ENCODE measurements at regions not wholly inside any gene's neighbourhood (a gene's known extent, or its start where the extent isn't known, plus 50 kb on each side); places are given as distances from the start of the nearest gene placed in this dataset.
"Not testable (repeated sequence)": the region's sequence is repeated elsewhere in the genome, so short reads cannot be mapped to it uniquely, and the experiment has no call there.

DNA sequence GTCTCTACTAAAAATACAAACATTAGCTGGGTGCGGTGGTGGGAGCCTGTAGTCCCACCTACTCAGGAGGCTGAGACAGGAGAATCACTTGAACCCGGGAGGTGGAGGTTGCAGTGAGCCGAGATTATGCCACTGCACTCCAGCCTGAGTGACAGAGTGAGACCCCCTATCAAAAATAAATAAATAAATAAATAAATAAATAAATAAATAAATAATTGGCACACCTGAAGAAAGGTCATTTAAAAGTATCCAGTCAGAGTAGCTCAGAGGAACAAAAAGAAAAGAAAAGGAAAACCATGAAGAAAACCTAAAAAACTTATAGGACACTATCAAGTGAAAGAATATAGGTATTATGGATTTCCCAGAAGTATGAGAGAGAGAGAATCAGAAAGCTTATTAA lies 330.1 kb upstream of the AR start:
- RAD21 ChIA-PET (ENCODE audit: low non-redundant PET in 1 of 2, low total read pairs in 2 of 2, uncharacterized antibody in 2 of 2, unreplicated experiment in 2 of 2) = not testable (repeated sequence)

DNA sequence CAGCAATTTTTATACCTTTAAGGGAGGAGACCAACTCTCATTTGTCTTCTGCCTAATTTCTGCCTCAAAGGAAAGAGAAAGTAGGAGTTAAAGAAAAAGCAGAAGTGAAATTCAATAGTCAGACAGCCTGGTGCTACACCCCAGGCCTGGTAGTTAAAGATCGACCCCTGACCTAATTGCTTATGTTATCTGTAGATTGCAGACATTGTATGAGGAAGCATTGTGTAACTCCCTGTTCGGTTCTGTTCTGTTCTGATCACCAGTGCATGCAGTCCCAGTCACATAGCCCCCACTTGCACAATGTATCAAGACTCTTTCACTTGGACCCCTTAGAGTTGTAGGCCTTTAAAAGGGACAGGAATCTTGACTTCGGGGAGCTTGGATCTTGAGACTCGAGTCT lies 335.9 kb upstream of the AR start:
- RAD21 ChIA-PET (ENCODE audit: low non-redundant PET in 1 of 2, low total read pairs in 2 of 2, uncharacterized antibody in 2 of 2, unreplicated experiment in 2 of 2) = no interaction called here
- Histone ChIP-seq H3K79me2 (ENCODE audit: insufficient read depth, low read length) (no peaks in the 10 kb centered on the region), H3K9ac (ENCODE audit: low read length) (no peak overlapping the region), H3K9me3 (ENCODE audit: control insufficient read depth in 1 of 2, insufficient read depth in 1 of 2, low read depth in 1 of 2, low read length in 2 of 2) (no peaks in the 10 kb centered on the region; a peak in 1 of 4 replicates), H2AFZ (ENCODE audit: low read depth, low read length, poor library complexity, severe bottlenecking) (no peak overlapping the region), H3K9me2 (ENCODE audit: insufficient read depth) (no peaks in the 10 kb centered on the region), H3K4me1 (ENCODE audit: control insufficient read depth in 1 of 2, insufficient read depth in 2 of 2, low read length in 2 of 2) (no peaks in the 10 kb centered on the region), H3K4me2 (ENCODE audit: low read length) (no peak overlapping the region), H3K4me3 (replicated peaks in 1 of 2; ENCODE audit: low read depth in 1 of 2, low read length in 2 of 2) (no peak overlapping the region), H3K36me3 (ENCODE audit: control insufficient read depth in 1 of 2, insufficient read depth in 2 of 2, low read length in 2 of 2) (no peaks in the 10 kb centered on the region), H4K20me1 (ENCODE audit: insufficient read depth) (no peaks in the 10 kb centered on the region), H3K27ac (ENCODE audit: low read depth, low read length) (no peak overlapping the region), H3K27me3 (ENCODE audit: insufficient read depth, low read length) (no peaks in the 10 kb centered on the region)
- DNase-seq (ENCODE audit: low read depth, low spot score) (no peak), ATAC-seq (no peak)
- POLR2A ChIA-PET = no interaction called here
- CTCF ChIA-PET = no interaction called here
- intact Hi-C loops (cut with micrococcal nuclease) = no loop called here
- TF ChIP-seq EZH2 (IDR thresholded peaks at IDR 0.05) (no peak), CEBPB (IDR thresholded peaks at IDR 0.05; ENCODE audit: low read depth) (no peak), TCF7L2 (IDR thresholded peaks at IDR 0.05; ENCODE audit: borderline replicate concordance, extremely low read depth, insufficient read depth, insufficient read length) (no peak)
- no TSS peak for BruUV-seq (replicated peaks)

More for the DNA sequence above, 330.1 kb upstream of the AR start:
- intact Hi-C loops (cut with micrococcal nuclease); BruUV-seq (replicated peaks); CTCF ChIA-PET; ATAC-seq; H3K9ac ChIP-seq (ENCODE audit: low read length); H2AFZ ChIP-seq (ENCODE audit: low read depth, low read length, poor library complexity, severe bottlenecking); H3K4me1 ChIP-seq (ENCODE audit: control insufficient read depth in 1 of 2, insufficient read depth in 2 of 2, low read length in 2 of 2); H3K4me2 ChIP-seq (ENCODE audit: low read length); DNase-seq (ENCODE audit: low read depth, low spot score); H3K27me3 ChIP-seq (ENCODE audit: insufficient read depth, low read length); H4K20me1 ChIP-seq (ENCODE audit: insufficient read depth); H3K27ac ChIP-seq (ENCODE audit: low read depth, low read length); H3K9me3 ChIP-seq (ENCODE audit: control insufficient read depth in 1 of 2, insufficient read depth in 1 of 2, low read depth in 1 of 2, low read length in 2 of 2); H3K9me2 ChIP-seq (ENCODE audit: insufficient read depth); POLR2A ChIA-PET; H3K4me3 ChIP-seq (replicated peaks in 1 of 2; ENCODE audit: low read depth in 1 of 2, low read length in 2 of 2); H3K36me3 ChIP-seq (ENCODE audit: control insufficient read depth in 1 of 2, insufficient read depth in 2 of 2, low read length in 2 of 2); H3K79me2 ChIP-seq (ENCODE audit: insufficient read depth, low read length): not testable (repeated sequence)

DNA sequence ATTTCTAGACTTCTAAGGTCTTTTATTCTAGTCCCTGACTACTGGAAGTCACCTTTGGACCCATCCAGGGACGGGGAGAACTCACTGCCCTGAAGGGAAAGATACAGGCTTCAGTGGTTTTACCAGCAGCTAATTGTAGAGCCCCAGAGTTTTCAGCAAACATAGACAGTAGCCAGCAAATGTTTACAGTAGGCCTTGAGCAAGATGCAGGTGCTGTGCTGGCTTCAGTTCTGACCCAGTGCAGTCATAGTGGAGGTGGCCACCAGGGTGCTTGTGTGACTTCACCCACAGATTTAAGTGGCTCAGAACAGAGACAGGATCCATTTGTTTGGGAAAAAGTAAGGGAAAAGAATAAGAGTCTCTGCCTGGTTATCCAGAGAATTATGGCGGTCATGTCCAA lies 384.4 kb upstream of the AR start:
- POLR2A ChIA-PET = no interaction called here
- Histone ChIP-seq H3K9me3 (ENCODE audit: control insufficient read depth in 1 of 2, insufficient read depth in 1 of 2, low read depth in 1 of 2, low read length in 2 of 2) (no peaks in the 10 kb centered on the region), H3K79me2 (ENCODE audit: insufficient read depth, low read length) (no peaks in the 10 kb centered on the region), H3K4me2 (ENCODE audit: low read length) (no peak overlapping the region), H2AFZ (ENCODE audit: low read depth, low read length, poor library complexity, severe bottlenecking) (no peak overlapping the region), H3K27me3 (ENCODE audit: insufficient read depth, low read length) (no peaks in the 10 kb centered on the region), H4K20me1 (ENCODE audit: insufficient read depth) (no peaks in the 10 kb centered on the region), H3K36me3 (ENCODE audit: control insufficient read depth in 1 of 2, insufficient read depth in 2 of 2, low read length in 2 of 2) (no peaks in the 10 kb centered on the region), H3K4me3 (replicated peaks in 1 of 2; ENCODE audit: low read depth in 1 of 2, low read length in 2 of 2) (no peak overlapping the region), H3K9ac (ENCODE audit: low read length) (no peak overlapping the region), H3K4me1 (ENCODE audit: control insufficient read depth in 1 of 2, insufficient read depth in 2 of 2, low read length in 2 of 2) (no peaks in the 10 kb centered on the region), H3K9me2 (ENCODE audit: insufficient read depth) (no peaks in the 10 kb centered on the region), H3K27ac (ENCODE audit: low read depth, low read length) (no peak overlapping the region)
- no peak for DNase-seq (ENCODE audit: low read depth, low spot score)
- CTCF ChIA-PET = no interaction called here
- BruUV-seq (replicated peaks) = no TSS peak
- intact Hi-C loops (cut with micrococcal nuclease) = no loop called here
- RAD21 ChIA-PET (ENCODE audit: low non-redundant PET in 1 of 2, low total read pairs in 2 of 2, uncharacterized antibody in 2 of 2, unreplicated experiment in 2 of 2) = no interaction called here
- ATAC-seq = no peak
- TF ChIP-seq RAD21 (IDR thresholded peaks at IDR 0.05; ENCODE audit: low read depth) = no peak
- no peak for TF ChIP-seq SIN3A (IDR thresholded peaks at IDR 0.05; ENCODE audit: low read depth)
- TF ChIP-seq TCF7L2 (IDR thresholded peaks at IDR 0.05; ENCODE audit: borderline replicate concordance, extremely low read depth, insufficient read depth, insufficient read length) = no peak
- TF ChIP-seq, protein P1, sequence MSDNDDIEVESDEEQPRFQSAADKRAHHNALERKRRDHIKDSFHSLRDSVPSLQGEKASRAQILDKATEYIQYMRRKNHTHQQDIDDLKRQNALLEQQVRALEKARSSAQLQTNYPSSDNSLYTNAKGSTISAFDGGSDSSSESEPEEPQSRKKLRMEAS (IDR thresholded peaks at IDR 0.05) = no peak
- TF ChIP-seq, protein P2, sequence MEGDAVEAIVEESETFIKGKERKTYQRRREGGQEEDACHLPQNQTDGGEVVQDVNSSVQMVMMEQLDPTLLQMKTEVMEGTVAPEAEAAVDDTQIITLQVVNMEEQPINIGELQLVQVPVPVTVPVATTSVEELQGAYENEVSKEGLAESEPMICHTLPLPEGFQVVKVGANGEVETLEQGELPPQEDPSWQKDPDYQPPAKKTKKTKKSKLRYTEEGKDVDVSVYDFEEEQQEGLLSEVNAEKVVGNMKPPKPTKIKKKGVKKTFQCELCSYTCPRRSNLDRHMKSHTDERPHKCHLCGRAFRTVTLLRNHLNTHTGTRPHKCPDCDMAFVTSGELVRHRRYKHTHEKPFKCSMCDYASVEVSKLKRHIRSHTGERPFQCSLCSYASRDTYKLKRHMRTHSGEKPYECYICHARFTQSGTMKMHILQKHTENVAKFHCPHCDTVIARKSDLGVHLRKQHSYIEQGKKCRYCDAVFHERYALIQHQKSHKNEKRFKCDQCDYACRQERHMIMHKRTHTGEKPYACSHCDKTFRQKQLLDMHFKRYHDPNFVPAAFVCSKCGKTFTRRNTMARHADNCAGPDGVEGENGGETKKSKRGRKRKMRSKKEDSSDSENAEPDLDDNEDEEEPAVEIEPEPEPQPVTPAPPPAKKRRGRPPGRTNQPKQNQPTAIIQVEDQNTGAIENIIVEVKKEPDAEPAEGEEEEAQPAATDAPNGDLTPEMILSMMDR (IDR thresholded peaks at IDR 0.05 in 2 of 3, conservative IDR thresholded peaks at IDR 0.05 in 1 of 3; ENCODE audit: borderline replicate concordance in 1 of 3, insufficient read depth in 1 of 3, low read depth in 2 of 3, low read length in 2 of 3) = no peak
- no peak for TF ChIP-seq SP1 (IDR thresholded peaks at IDR 0.05; ENCODE audit: low read depth)
- TF ChIP-seq, protein P3, sequence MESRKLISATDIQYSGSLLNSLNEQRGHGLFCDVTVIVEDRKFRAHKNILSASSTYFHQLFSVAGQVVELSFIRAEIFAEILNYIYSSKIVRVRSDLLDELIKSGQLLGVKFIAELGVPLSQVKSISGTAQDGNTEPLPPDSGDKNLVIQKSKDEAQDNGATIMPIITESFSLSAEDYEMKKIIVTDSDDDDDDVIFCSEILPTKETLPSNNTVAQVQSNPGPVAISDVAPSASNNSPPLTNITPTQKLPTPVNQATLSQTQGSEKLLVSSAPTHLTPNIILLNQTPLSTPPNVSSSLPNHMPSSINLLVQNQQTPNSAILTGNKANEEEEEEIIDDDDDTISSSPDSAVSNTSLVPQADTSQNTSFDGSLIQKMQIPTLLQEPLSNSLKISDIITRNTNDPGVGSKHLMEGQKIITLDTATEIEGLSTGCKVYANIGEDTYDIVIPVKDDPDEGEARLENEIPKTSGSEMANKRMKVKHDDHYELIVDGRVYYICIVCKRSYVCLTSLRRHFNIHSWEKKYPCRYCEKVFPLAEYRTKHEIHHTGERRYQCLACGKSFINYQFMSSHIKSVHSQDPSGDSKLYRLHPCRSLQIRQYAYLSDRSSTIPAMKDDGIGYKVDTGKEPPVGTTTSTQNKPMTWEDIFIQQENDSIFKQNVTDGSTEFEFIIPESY (IDR thresholded peaks at IDR 0.05; ENCODE audit: extremely low read depth, insufficient replicate concordance, low read length) = no peak
- no peak for TF ChIP-seq CBX3 (IDR thresholded peaks at IDR 0.05; ENCODE audit: low read depth)
- no peak for TF ChIP-seq FOSL1 (IDR thresholded peaks at IDR 0.05; ENCODE audit: low read depth)

All from HCT116 (cell line).